Uterus (tissue), 3 donors: ENCODE measurements at regions not wholly inside any gene's neighbourhood (a gene's known extent, or its start where the extent isn't known, plus 50 kb on each side); places are given as distances from the start of the nearest gene placed in this dataset.
"Not testable (repeated sequence)": the region's sequence is repeated elsewhere in the genome, so short reads cannot be mapped to it uniquely, and the experiment has no call there.

Experiments
- DNase-seq, 2 donors: peaks; one replicate each; pipeline ENCODE4 v3.0.0-alpha.2; 2019 to 2020
- H3K27ac ChIP-seq, 2 donors: fragments of 200-600 bp; sonication (generic); 1 replicate in 1 of 2; 2 replicates in 1 of 2; pipeline ENCODE4 v1.5.1; 2016 to 2018
- H3K27me3 ChIP-seq, 2 donors: fragments of 200-600 bp; sonication (generic); one replicate each; pipeline ENCODE4 v1.5.1; 2018 to 2019; ENCODE audit warnings: control low read depth in 1 of 2
- H3K36me3 ChIP-seq, 2 donors: fragments of 200-600 bp; sonication (generic); one replicate each; pipeline ENCODE4 v1.5.1; 2019; ENCODE audit warnings: control low read depth in 1 of 2
- H3K4me1 ChIP-seq, 2 donors: fragments of 200-600 bp; sonication (generic); one replicate each; pipeline ENCODE4 v1.5.1; 2018 to 2019; ENCODE audit warnings: control low read depth in 1 of 2
- H3K4me3 ChIP-seq, 2 donors: fragments of 200-600 bp; sonication (generic); 1 replicate in 1 of 2; 2 replicates in 1 of 2; pipeline ENCODE4 v1.5.1; 2018 to 2019; ENCODE audit warnings: mild to moderate bottlenecking in 1 of 2
- H3K9me3 ChIP-seq, 2 donors: fragments of 200-600 bp; sonication (generic); one replicate each; pipeline ENCODE4 v1.5.1; 2019; ENCODE audit warnings: control low read depth in 1 of 2
- CTCF ChIP-seq, 4 experiments: fragments of 200-600 bp in 2 of 4; fragments of 450-650 bp in 2 of 4; sonication (generic) in 2 of 4; IDR thresholded peaks; one replicate each; pipeline ENCODE4 v1.5.1; 2016 to 2019; ENCODE audit warnings: antibody characterized with exemption in 4 of 4, mild to moderate bottlenecking in 2 of 4, moderate library complexity in 1 of 4
- POLR2A ChIP-seq, 2 donors: fragments of 450-650 bp; IDR thresholded peaks; one replicate each; pipeline ENCODE4 v1.6.1; 2016; ENCODE audit warnings: antibody characterized with exemption in 2 of 2, mild to moderate bottlenecking in 1 of 2, moderate library complexity in 1 of 2
- intact Hi-C: fragments of 100-400 bp; cut with DNase I; formaldehyde crosslinking; loops from one replicate; pipeline ENCODE4 v1.15.1; 2023; ENCODE audit warnings: low total_unique reads
- donor health status: DM: yes; HTN: yes; CAD: no.

- Histone ChIP-seq H3K27me3 (no peaks in the 10 kb centered on the region), H3K36me3 (no peaks in the 10 kb centered on the region), H3K27ac (no peak overlapping the region), H3K4me3 (no peak overlapping the region), H3K4me1 (no peaks in the 10 kb centered on the region), H3K9me3 (no peaks in the 10 kb centered on the region)
- DNase-seq: no peak
- no peak for TF ChIP-seq POLR2A (IDR thresholded peaks at IDR 0.05)
- no peak for TF ChIP-seq CTCF (IDR thresholded peaks at IDR 0.05)
- intact Hi-C loops: no loop called here
These were observed 311.7 kb downstream of the TRIM36 start for GRCh38 chr5:114857941-114858551.

GRCh38 chr5:114844711-114845110 lies 325.0 kb downstream of the TRIM36 start:
- H3K4me1 ChIP-seq, H3K4me3 ChIP-seq, intact Hi-C loops, H3K36me3 ChIP-seq, DNase-seq, H3K9me3 ChIP-seq, H3K27ac ChIP-seq, H3K27me3 ChIP-seq: not testable (repeated sequence)

GRCh38 chr5:114839360-114839759 lies 330.3 kb downstream of the TRIM36 start:
- Histone ChIP-seq H3K9me3 (no peaks in the 10 kb centered on the region), H3K4me1 (no peaks in the 10 kb centered on the region), H3K4me3 (no peak overlapping the region), H3K36me3 (no peaks in the 10 kb centered on the region), H3K27me3 (no peaks in the 10 kb centered on the region), H3K27ac (no peak overlapping the region)
- TF ChIP-seq CTCF (IDR thresholded peaks at IDR 0.05): no peak
- no peak for TF ChIP-seq POLR2A (IDR thresholded peaks at IDR 0.05)
- intact Hi-C loops: no loop called here
- no peak for DNase-seq

DNA sequence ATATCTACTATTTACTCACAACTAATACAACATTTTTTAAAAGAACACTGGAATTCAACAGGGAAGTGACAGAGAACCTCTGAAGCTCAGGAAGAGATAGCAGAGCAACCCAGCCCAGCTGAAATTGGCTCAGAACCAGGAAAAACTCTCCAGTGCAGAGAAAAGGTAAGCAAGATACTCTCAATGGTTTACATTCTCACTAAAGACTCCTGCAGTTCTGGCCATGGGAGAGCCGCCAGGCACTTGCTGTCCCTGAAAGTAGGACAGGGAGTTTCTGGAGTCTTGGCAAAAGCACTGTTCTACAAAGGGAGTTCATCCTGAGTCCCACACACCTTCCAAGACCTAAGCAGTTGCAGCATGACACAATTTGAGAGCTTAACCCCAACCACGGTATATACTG lies 330.8 kb downstream of the TRIM36 start:
- no peak for DNase-seq
- Histone ChIP-seq H3K27me3 (no peaks in the 10 kb centered on the region), H3K36me3 (no peaks in the 10 kb centered on the region), H3K27ac (no peak overlapping the region), H3K9me3 (no peaks in the 10 kb centered on the region), H3K4me3 (no peak overlapping the region), H3K4me1 (no peaks in the 10 kb centered on the region)
- TF ChIP-seq POLR2A (IDR thresholded peaks at IDR 0.05) (no peak), CTCF (IDR thresholded peaks at IDR 0.05) (no peak)
- intact Hi-C loops: no loop called here

DNA sequence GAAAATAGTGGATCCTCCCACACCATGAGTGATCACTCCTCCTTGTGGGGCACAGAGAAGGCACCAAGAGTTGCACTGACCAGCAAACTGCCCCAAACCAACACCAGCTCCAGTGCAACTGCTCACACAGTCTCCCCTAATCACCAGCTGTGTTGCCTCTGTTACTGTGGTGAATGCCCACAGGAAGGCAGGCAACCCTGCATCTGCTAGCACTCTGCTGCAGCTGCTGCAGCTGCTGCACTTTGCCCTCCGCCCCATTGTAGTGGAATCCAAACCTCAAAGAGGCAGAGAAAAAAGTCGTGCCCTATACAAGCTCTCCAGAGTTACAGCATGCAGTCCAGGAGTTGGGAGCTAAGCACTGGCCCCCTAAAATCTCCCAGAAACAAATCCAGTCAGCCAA lies 339.6 kb downstream of the TRIM36 start:
- intact Hi-C loops: no loop called here
- Histone ChIP-seq H3K36me3 (no peaks in the 10 kb centered on the region), H3K9me3 (no peaks in the 10 kb centered on the region), H3K27ac (no peak overlapping the region), H3K4me3 (no peak overlapping the region), H3K4me1 (no peaks in the 10 kb centered on the region), H3K27me3 (no peaks in the 10 kb centered on the region)
- TF ChIP-seq CTCF (IDR thresholded peaks at IDR 0.05): no peak
- no peak for TF ChIP-seq POLR2A (IDR thresholded peaks at IDR 0.05)
- DNase-seq: no peak

DNA sequence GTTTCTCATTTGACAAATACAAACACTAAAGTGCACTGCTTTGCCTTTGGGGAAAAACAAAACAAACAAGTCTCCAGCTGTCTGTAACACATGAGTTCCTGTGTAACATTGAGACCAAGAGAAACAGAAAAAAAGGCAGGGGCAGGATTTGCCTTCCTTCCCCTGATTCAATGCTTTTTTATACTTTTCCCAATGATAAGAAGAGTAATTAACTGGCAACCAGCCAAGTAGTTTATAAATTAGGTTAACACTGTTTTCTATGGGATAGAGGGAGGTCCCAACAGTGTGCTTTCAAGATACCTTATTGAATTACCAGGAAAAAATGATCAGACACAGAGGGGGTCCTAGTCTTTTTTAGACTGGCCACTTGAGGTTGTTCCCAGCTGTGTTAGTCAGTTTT lies 346.8 kb downstream of the TRIM36 start:
- Histone ChIP-seq H3K4me3 (no peak overlapping the region), H3K27ac (no peak overlapping the region), H3K36me3 (no peaks in the 10 kb centered on the region), H3K4me1 (no peaks in the 10 kb centered on the region), H3K27me3 (no peaks in the 10 kb centered on the region), H3K9me3 (no peaks in the 10 kb centered on the region)
- intact Hi-C loops: no loop called here
- TF ChIP-seq POLR2A (IDR thresholded peaks at IDR 0.05) (no peak), CTCF (IDR thresholded peaks at IDR 0.05) (no peak)
- DNase-seq: no peak
